ENCODE measurements at regions not wholly inside any gene's neighbourhood (a gene's known extent, or its start where the extent isn't known, plus 50 kb on each side); places are given as distances from the start of the nearest gene placed in this dataset.

DNA sequence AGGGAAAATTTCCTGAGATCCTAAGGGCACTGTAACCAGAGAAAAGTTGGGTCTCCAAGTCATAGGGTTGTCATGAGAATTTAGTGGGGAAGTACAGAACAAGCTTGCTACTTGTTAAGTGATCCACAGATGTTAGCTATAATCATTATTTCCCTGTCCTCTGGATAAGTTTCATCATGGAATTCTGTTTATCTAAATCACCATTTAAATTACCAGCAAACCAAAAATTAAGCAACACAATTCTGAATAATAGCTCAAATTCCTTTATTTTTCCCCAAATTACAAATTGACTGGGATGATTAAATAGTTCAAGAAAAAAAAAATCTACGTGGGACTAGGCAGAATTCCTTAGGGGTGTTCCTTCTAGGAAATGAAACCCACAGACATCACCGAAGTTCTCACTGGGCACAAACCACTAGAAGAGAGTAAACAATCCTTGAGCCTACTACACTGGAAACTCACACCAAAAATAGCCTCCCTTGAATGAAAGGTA lies 159.5 kb downstream of the COL6A3 start:
- TF ChIP-seq, protein P1, sequence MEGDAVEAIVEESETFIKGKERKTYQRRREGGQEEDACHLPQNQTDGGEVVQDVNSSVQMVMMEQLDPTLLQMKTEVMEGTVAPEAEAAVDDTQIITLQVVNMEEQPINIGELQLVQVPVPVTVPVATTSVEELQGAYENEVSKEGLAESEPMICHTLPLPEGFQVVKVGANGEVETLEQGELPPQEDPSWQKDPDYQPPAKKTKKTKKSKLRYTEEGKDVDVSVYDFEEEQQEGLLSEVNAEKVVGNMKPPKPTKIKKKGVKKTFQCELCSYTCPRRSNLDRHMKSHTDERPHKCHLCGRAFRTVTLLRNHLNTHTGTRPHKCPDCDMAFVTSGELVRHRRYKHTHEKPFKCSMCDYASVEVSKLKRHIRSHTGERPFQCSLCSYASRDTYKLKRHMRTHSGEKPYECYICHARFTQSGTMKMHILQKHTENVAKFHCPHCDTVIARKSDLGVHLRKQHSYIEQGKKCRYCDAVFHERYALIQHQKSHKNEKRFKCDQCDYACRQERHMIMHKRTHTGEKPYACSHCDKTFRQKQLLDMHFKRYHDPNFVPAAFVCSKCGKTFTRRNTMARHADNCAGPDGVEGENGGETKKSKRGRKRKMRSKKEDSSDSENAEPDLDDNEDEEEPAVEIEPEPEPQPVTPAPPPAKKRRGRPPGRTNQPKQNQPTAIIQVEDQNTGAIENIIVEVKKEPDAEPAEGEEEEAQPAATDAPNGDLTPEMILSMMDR (IDR thresholded peaks at IDR 0.05), result no peak
- TF ChIP-seq POLR2A (IDR thresholded peaks at IDR 0.05), result no peak

All from esophagus squamous epithelium (tissue), 4 donors.